ENCODE measurements at regions not wholly inside any gene's neighbourhood (a gene's known extent, or its start where the extent isn't known, plus 50 kb on each side); places are given as distances from the start of the nearest gene placed in this dataset.

- Histone ChIP-seq H2AFZ (ENCODE audit: low read depth, low read length) (no peak overlapping the region), H3K9ac (ENCODE audit: low read length) (no peak overlapping the region), H4K20me1 (ENCODE audit: insufficient read depth, low read length) (no peaks in the 10 kb centered on the region), H3K36me3 (ENCODE audit: insufficient read depth, low read length) (no peaks in the 10 kb centered on the region), H3K4me3 (ENCODE audit: insufficient read depth, low read depth, low read length) (no peak overlapping the region), H3K9me3 (ENCODE audit: insufficient read depth, low read depth, low read length) (no peaks in the 10 kb centered on the region), H3K27ac (ENCODE audit: low read depth, low read length) (no peak overlapping the region), H3K27me3 (ENCODE audit: insufficient read depth, low read length) (no peaks in the 10 kb centered on the region), H3K4me2 (ENCODE audit: low read length) (no peak overlapping the region), H3K79me2 (ENCODE audit: insufficient read depth, low read length) (no peaks in the 10 kb centered on the region), H3K4me1 (ENCODE audit: insufficient read depth, low read length) (no peaks in the 10 kb centered on the region)
- no peak for FAIRE-seq
- TF ChIP-seq CTCF (IDR thresholded peaks at IDR 0.05; ENCODE audit: insufficient read depth, low read depth, low read length) (no peak), EZH2 (IDR thresholded peaks at IDR 0.05; ENCODE audit: insufficient read depth, low read length) (no peak)
- H3K27me3 Mint-ChIP-seq (ENCODE audit: low read depth, unreplicated experiment), result no peaks in the 10 kb centered on the region
- no peak overlapping the region for H3K27ac Mint-ChIP-seq (ENCODE audit: unreplicated experiment)
- H3K4me1 Mint-ChIP-seq (ENCODE audit: low read depth, unreplicated experiment), result no peaks in the 10 kb centered on the region
- no peak for DNase-seq (ENCODE audit: low read depth)
- no peak overlapping the region for H3K4me3 Mint-ChIP-seq (ENCODE audit: unreplicated experiment)
- H3K36me3 Mint-ChIP-seq (ENCODE audit: low read depth, unreplicated experiment), result no peaks in the 10 kb centered on the region
- H3K9me3 Mint-ChIP-seq (ENCODE audit: unreplicated experiment), result no peaks in the 10 kb centered on the region
Measured at GRCh38 chr9:18111146-18111545, 362.8 kb upstream of the ADAMTSL1 start.

- H3K4me3 Mint-ChIP-seq (ENCODE audit: unreplicated experiment), result no peak overlapping the region
- H3K4me3 ChIP-seq (ENCODE audit: insufficient read depth, low read depth, low read length), result no peak overlapping the region
- H3K79me2 ChIP-seq (ENCODE audit: insufficient read depth, low read length), result no peaks in the 10 kb centered on the region
- no peak overlapping the region for H3K27ac ChIP-seq (ENCODE audit: low read depth, low read length)
- no peaks in the 10 kb centered on the region for H3K4me1 Mint-ChIP-seq (ENCODE audit: low read depth, unreplicated experiment)
- no peaks in the 10 kb centered on the region for H3K36me3 Mint-ChIP-seq (ENCODE audit: low read depth, unreplicated experiment)
- H3K36me3 ChIP-seq (ENCODE audit: insufficient read depth, low read length), result no peaks in the 10 kb centered on the region
- no peak overlapping the region for H3K9ac ChIP-seq (ENCODE audit: low read length)
- no peaks in the 10 kb centered on the region for H3K27me3 ChIP-seq (ENCODE audit: insufficient read depth, low read length)
- H3K9me3 Mint-ChIP-seq (ENCODE audit: unreplicated experiment), result no peaks in the 10 kb centered on the region
- H4K20me1 ChIP-seq (ENCODE audit: insufficient read depth, low read length), result no peaks in the 10 kb centered on the region
- no peak overlapping the region for H2AFZ ChIP-seq (ENCODE audit: low read depth, low read length)
- TF ChIP-seq EZH2 (IDR thresholded peaks at IDR 0.05; ENCODE audit: insufficient read depth, low read length) (no peak), CTCF (IDR thresholded peaks at IDR 0.05; ENCODE audit: insufficient read depth, low read depth, low read length) (no peak)
- no peak for DNase-seq (ENCODE audit: low read depth)
- H3K27me3 Mint-ChIP-seq (ENCODE audit: low read depth, unreplicated experiment), result no peaks in the 10 kb centered on the region
- no peak overlapping the region for H3K27ac Mint-ChIP-seq (ENCODE audit: unreplicated experiment)
- no peaks in the 10 kb centered on the region for H3K4me1 ChIP-seq (ENCODE audit: insufficient read depth, low read length)
- H3K4me2 ChIP-seq (ENCODE audit: low read length), result no peak overlapping the region
- FAIRE-seq, result no peak
- no peaks in the 10 kb centered on the region for H3K9me3 ChIP-seq (ENCODE audit: insufficient read depth, low read depth, low read length)
Measured at GRCh38 chr9:18114559-18115475, 359.1 kb upstream of the ADAMTSL1 start.

- no peaks in the 10 kb centered on the region for H3K79me2 ChIP-seq (ENCODE audit: insufficient read depth, low read length)
- H3K4me3 ChIP-seq (ENCODE audit: insufficient read depth, low read depth, low read length), result no peak overlapping the region
- no peaks in the 10 kb centered on the region for H3K27me3 Mint-ChIP-seq (ENCODE audit: low read depth, unreplicated experiment)
- no peaks in the 10 kb centered on the region for H3K36me3 ChIP-seq (ENCODE audit: insufficient read depth, low read length)
- no peak overlapping the region for H3K27ac Mint-ChIP-seq (ENCODE audit: unreplicated experiment)
- no peak overlapping the region for H3K9ac ChIP-seq (ENCODE audit: low read length)
- no peaks in the 10 kb centered on the region for H4K20me1 ChIP-seq (ENCODE audit: insufficient read depth, low read length)
- no peaks in the 10 kb centered on the region for H3K9me3 Mint-ChIP-seq (ENCODE audit: unreplicated experiment)
- FAIRE-seq (no peak), DNase-seq (ENCODE audit: low read depth) (no peak)
- no peak overlapping the region for H3K4me2 ChIP-seq (ENCODE audit: low read length)
- H3K36me3 Mint-ChIP-seq (ENCODE audit: low read depth, unreplicated experiment), result no peaks in the 10 kb centered on the region
- no peaks in the 10 kb centered on the region for H3K27me3 ChIP-seq (ENCODE audit: insufficient read depth, low read length)
- TF ChIP-seq CTCF (IDR thresholded peaks at IDR 0.05; ENCODE audit: insufficient read depth, low read depth, low read length) (no peak), EZH2 (IDR thresholded peaks at IDR 0.05; ENCODE audit: insufficient read depth, low read length) (no peak)
- no peak overlapping the region for H3K4me3 Mint-ChIP-seq (ENCODE audit: unreplicated experiment)
- H2AFZ ChIP-seq (ENCODE audit: low read depth, low read length), result no peak overlapping the region
- no peaks in the 10 kb centered on the region for H3K4me1 ChIP-seq (ENCODE audit: insufficient read depth, low read length)
- H3K9me3 ChIP-seq (ENCODE audit: insufficient read depth, low read depth, low read length), result no peaks in the 10 kb centered on the region
- H3K4me1 Mint-ChIP-seq (ENCODE audit: low read depth, unreplicated experiment), result no peaks in the 10 kb centered on the region
- no peak overlapping the region for H3K27ac ChIP-seq (ENCODE audit: low read depth, low read length)
Measured at GRCh38 chr9:18118268-18118667, 355.7 kb upstream of the ADAMTSL1 start.

Measured in astrocyte (in vitro differentiated cells and primary cell).